ENCODE measurements at regions not wholly inside any gene's neighbourhood (a gene's known extent, or its start where the extent isn't known, plus 50 kb on each side); places are given as distances from the start of the nearest gene placed in this dataset.

DNA sequence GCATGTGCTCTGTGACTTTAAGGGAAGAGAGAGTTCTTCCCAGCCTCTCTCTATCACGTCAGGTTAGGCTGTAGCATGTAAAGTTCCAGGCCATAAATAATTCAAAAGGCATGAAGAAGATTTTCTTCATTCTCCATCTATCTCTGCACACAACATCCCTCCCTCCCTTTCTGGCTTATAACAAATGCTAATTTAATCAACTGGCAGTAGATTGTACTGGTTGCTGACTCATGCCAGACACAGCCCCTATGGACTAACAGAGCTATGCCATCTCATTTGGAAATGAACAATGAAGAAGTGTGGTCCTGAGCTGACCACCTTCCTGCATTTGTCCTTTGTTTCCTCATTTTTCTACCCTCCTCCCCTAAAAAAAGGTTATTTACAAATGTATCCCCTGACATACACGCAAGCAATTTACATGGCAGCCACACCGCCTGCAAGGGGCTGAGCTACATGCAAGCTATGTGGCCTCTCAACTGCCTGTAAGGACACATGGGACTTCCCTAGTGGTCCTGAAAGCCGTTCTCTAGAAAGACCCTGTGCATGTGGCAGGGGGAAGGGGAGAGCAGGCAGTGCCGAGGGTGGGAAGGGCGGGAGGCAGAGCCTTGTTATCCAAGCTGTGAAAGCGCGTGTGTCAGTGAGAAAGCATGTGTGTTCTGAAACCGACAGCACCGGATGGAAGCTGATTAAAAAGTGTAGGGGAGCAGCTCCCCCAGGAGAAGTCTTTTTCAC lies 90.9 kb upstream of the KLF7 start:
- TF ChIP-seq EP300 (IDR thresholded peaks at IDR 0.05) (no peak), CTCF (IDR thresholded peaks at IDR 0.05) (no peak)

Data from ovary (tissue), 3 donors.